SK-N-SH (cell line): ENCODE measurements at regions not wholly inside any gene's neighbourhood (a gene's known extent, or its start where the extent isn't known, plus 50 kb on each side); places are given as distances from the start of the nearest gene placed in this dataset.

Experiments used
- CTCF ChIA-PET: fragments of 300-600, 350-600 bp; formaldehyde crosslinking; extraction: SDS; loops from one replicate; lab custom pipeline; 2021; lab: Yijun Ruan, JAX
- POLR2A ChIA-PET: fragments of 350-600 bp; sonication (Branson Sonifier 250); formaldehyde crosslinking; extraction: SDS; loops from one replicate; lab custom pipeline; 2020; ENCODE audit warnings: antibody characterized with exemption, inconsistent platforms; lab: Yijun Ruan, JAX
- DNase-seq: peaks from one replicate; pipeline ENCODE4 v3.0.0; 2012
- H2AFZ ChIP-seq: fragments of 200-600 bp; sonication (generic); 2 replicates; pipeline ENCODE4 v1.8.1; 2016; ENCODE audit warnings: antibody characterized with exemption, mild to moderate bottlenecking, low read depth
- H3F3A ChIP-seq: fragments of 200-600 bp; sonication (generic); replicated peaks from 2 replicates; pipeline ENCODE3; 2016; ENCODE audit warnings: antibody characterized with exemption, mild to moderate bottlenecking; ENCODE audit not compliant: insufficient read depth
- H3K27ac ChIP-seq, 2 experiments: fragments of 200-500 bp in 1 of 2; fragments of 200-600 bp in 1 of 2; sonication (Bioruptor generic) in 1 of 2; sonication (generic), shearing (Covaris generic) in 1 of 2; 2 replicates each; pipeline versions ENCODE4 v1.5.1 to v1.6.1; 2014 to 2016; ENCODE audit warnings: low read depth in 2 of 2, inconsistent platforms in 1 of 2, low read length in 1 of 2, mild to moderate bottlenecking in 1 of 2, mixed read lengths in 1 of 2
- H3K27me3 ChIP-seq: fragments of 200-600 bp; sonication (generic), shearing (Covaris generic); 2 replicates; pipeline ENCODE4 v1.6.1; 2016; ENCODE audit warnings: mixed run types; ENCODE audit not compliant: insufficient read depth
- H3K36me3 ChIP-seq, 2 experiments: fragments of 200-500 bp in 1 of 2; fragments of 200-600 bp in 1 of 2; sonication (Bioruptor generic) in 1 of 2; sonication (generic) in 1 of 2; replicated peaks in 1 of 2; 2 replicates each; pipeline versions ENCODE3 to v1.5.1; 2014 to 2016; ENCODE audit warnings: low read length in 1 of 2, mild to moderate bottlenecking in 1 of 2; ENCODE audit not compliant: insufficient read depth in 2 of 2, control insufficient read depth in 1 of 2
- H3K4me1 ChIP-seq, 2 experiments: fragments of 200-500 bp in 1 of 2; fragments of 200-600 bp in 1 of 2; sonication (Bioruptor generic) in 1 of 2; sonication (generic), shearing (Covaris generic) in 1 of 2; 2 replicates each; pipeline versions ENCODE4 v1.5.1 to v1.6.1; 2014 to 2016; ENCODE audit warnings: low read depth in 1 of 2, low read length in 1 of 2, mixed run types in 1 of 2; ENCODE audit not compliant: insufficient read depth in 2 of 2, control insufficient read depth in 1 of 2
- H3K4me2 ChIP-seq: fragments of 200-600 bp; sonication (generic), shearing (Covaris generic); 2 replicates; pipeline ENCODE4 v1.6.1; 2017; ENCODE audit warnings: mixed run types
- H3K4me3 ChIP-seq, 2 experiments: fragments of 200-500 bp in 1 of 2; fragments of 200-600 bp in 1 of 2; sonication (Bioruptor generic) in 1 of 2; sonication (generic), shearing (Covaris generic) in 1 of 2; 2 replicates each; pipeline versions ENCODE4 v1.5.1 to v1.8.1; 2014 to 2016; ENCODE audit warnings: low read depth in 2 of 2, inconsistent platforms in 1 of 2, low read length in 1 of 2, mild to moderate bottlenecking in 1 of 2, mixed read lengths in 1 of 2, moderate library complexity in 1 of 2
- H3K79me2 ChIP-seq: fragments of 200-600 bp; sonication (generic); 2 replicates; pipeline ENCODE4 v1.8.1; 2017; ENCODE audit warnings: mild to moderate bottlenecking; ENCODE audit not compliant: insufficient read depth
- H3K9ac ChIP-seq: fragments of 200-600 bp; sonication (generic); 2 replicates; pipeline ENCODE4 v1.6.1; 2017; ENCODE audit warnings: mixed run types
- H3K9me2 ChIP-seq: fragments of 200-600 bp; sonication (generic); 2 replicates; pipeline ENCODE4 v1.6.1; 2017; ENCODE audit warnings: mixed run types
- H3K9me3 ChIP-seq: fragments of 200-600 bp; sonication (generic); 2 replicates; pipeline ENCODE4 v1.6.1; 2017; ENCODE audit warnings: mixed run types, mild to moderate bottlenecking, moderate library complexity
- H4K20me1 ChIP-seq: fragments of 200-600 bp; sonication (generic); 2 replicates; pipeline ENCODE4 v1.6.1; 2017; ENCODE audit warnings: mild to moderate bottlenecking, mixed run types; ENCODE audit not compliant: insufficient read depth
- ELF1 ChIP-seq: IDR thresholded peaks from 2 replicates; pipeline ENCODE4 v1.4.0; 2012
- EP300 ChIP-seq, 2 experiments: IDR thresholded peaks; 2 replicates each; pipeline versions ENCODE4 v1.4.0 to v1.6.1; 2012; ENCODE audit warnings: borderline replicate concordance in 1 of 2, low read depth in 1 of 2, low read length in 1 of 2
- EZH2phosphoT487 ChIP-seq: fragments of 200-600 bp; sonication (generic); IDR thresholded peaks from 2 replicates; pipeline ENCODE4 v1.6.1; 2017; ENCODE audit warnings: low read depth, mixed run types, mild to moderate bottlenecking, antibody characterized with exemption, moderate library complexity, borderline replicate concordance
- FOSL2 ChIP-seq: IDR thresholded peaks from 2 replicates; pipeline ENCODE4 v1.4.0; 2012; ENCODE audit warnings: low read depth, mild to moderate bottlenecking, moderate library complexity, borderline replicate concordance
- FOXJ3 ChIP-seq: sonication (generic); formaldehyde crosslinking; IDR thresholded peaks from 2 replicates; pipeline ENCODE4 v1.5.1; 2020; ENCODE audit warnings: mild to moderate bottlenecking, missing genetic modification reagents
- GABPA ChIP-seq: IDR thresholded peaks from 2 replicates; pipeline ENCODE4 v1.4.0; 2012; ENCODE audit warnings: low read depth, mild to moderate bottlenecking
- GATA2 ChIP-seq: sonication (generic); formaldehyde crosslinking; IDR thresholded peaks from 2 replicates; pipeline ENCODE4 v1.5.0; 2020; ENCODE audit warnings: mild to moderate bottlenecking, missing genetic modification reagents
- MEF2A ChIP-seq: IDR thresholded peaks from 2 replicates; pipeline ENCODE4 v1.4.0; 2012; ENCODE audit warnings: low read depth, borderline replicate concordance
- MXI1 ChIP-seq: IDR thresholded peaks from 2 replicates; pipeline ENCODE4 v1.6.1; 2012; ENCODE audit warnings: mild to moderate bottlenecking, low read depth, low read length, improper control_type of control experiment
- NFIC ChIP-seq: IDR thresholded peaks from 2 replicates; pipeline ENCODE4 v1.4.0; 2012; ENCODE audit warnings: borderline replicate concordance
- NRF1 ChIP-seq: IDR thresholded peaks from 2 replicates; pipeline ENCODE4 v1.6.1; 2012; ENCODE audit warnings: low read depth, mild to moderate bottlenecking, low read length
- POLR2AphosphoS5 ChIP-seq: IDR thresholded peaks from 2 replicates; pipeline ENCODE4 v1.6.1; 2012; ENCODE audit warnings: low read depth, low read length
- RAD21 ChIP-seq: IDR thresholded peaks from 2 replicates; pipeline ENCODE4 v1.6.1; 2012; ENCODE audit warnings: mild to moderate bottlenecking, low read length
- RCOR1 ChIP-seq: fragments of 150-350 bp; IDR thresholded peaks from 2 replicates; pipeline ENCODE4 v1.6.1; 2017; ENCODE audit warnings: antibody characterized with exemption, low read length
- RFX5 ChIP-seq: IDR thresholded peaks from 2 replicates; pipeline ENCODE4 v1.6.1; 2012; ENCODE audit warnings: mild to moderate bottlenecking, improper control_type of control experiment, low read length
- RXRA ChIP-seq: IDR thresholded peaks from 2 replicates; pipeline ENCODE4 v1.4.0; 2012; ENCODE audit warnings: low read depth, mild to moderate bottlenecking, borderline replicate concordance
- SIN3A ChIP-seq: IDR thresholded peaks from 2 replicates; pipeline ENCODE4 v1.6.1; 2012; ENCODE audit warnings: low read depth, mild to moderate bottlenecking, low read length, moderate library complexity, borderline replicate concordance
- SMC3 ChIP-seq: IDR thresholded peaks from 2 replicates; pipeline ENCODE4 v1.6.1; 2012; ENCODE audit warnings: low read depth, low read length, improper control_type of control experiment
- TAF1 ChIP-seq: IDR thresholded peaks from 2 replicates; pipeline ENCODE4 v1.6.1; 2012; ENCODE audit warnings: low read depth, mild to moderate bottlenecking, low read length, moderate library complexity, borderline replicate concordance
- TCF12 ChIP-seq: IDR thresholded peaks from 2 replicates; pipeline ENCODE4 v1.4.0; 2012
- TEAD4 ChIP-seq: IDR thresholded peaks from 2 replicates; pipeline ENCODE4 v1.4.0; 2012; ENCODE audit warnings: mild to moderate bottlenecking, borderline replicate concordance; ENCODE audit not compliant: insufficient read depth
- USF2 ChIP-seq: fragments of 150-350 bp; IDR thresholded peaks from 2 replicates; pipeline ENCODE4 v1.6.1; 2017; ENCODE audit warnings: antibody characterized with exemption, low read length, low read depth, borderline replicate concordance
- YY1 ChIP-seq: IDR thresholded peaks from 2 replicates; pipeline ENCODE4 v1.4.0; 2012; ENCODE audit warnings: low read depth, mild to moderate bottlenecking
- WGBS: methylation state at CpG from one replicate; pipeline ENCODE4 v1.1.6; 2017; ENCODE audit warnings: low lambda C conversion rate; 5-methylcytosine and 5-hydroxymethylcytosine counted together
- TF ChIP-seq, protein P1 (sequence below): IDR thresholded peaks from 2 replicates; pipeline ENCODE4 v1.6.1; 2012; ENCODE audit warnings: mild to moderate bottlenecking, low read depth, low read length, moderate library complexity

- Histone ChIP-seq H3F3A (no peaks in the 10 kb centered on the region), H4K20me1 (no peaks in the 10 kb centered on the region), H3K9me2 (no peaks in the 10 kb centered on the region)
- 84% methylated on average over 7 of the region's 7 CpGs for WGBS
- no peak for DNase-seq
- ChIA-PET POLR2A (no interaction called here), CTCF (interaction anchor here (1.8 kb wide), 1 partner anchor 25 kb away, joined by 4 read pairs; no protein-coding TSS in a partner anchor)
- TF ChIP-seq EZH2phosphoT487 (no peak), TAF1 (no peak), RCOR1 (no peak), POLR2AphosphoS5 (no peak), NRF1 (no peak), FOSL2 (no peak), NFIC (no peak), TCF12 (no peak), GATA2 (CRISPR knock-in tag) (no peak), SIN3A (no peak), RXRA (no peak), EP300 (IDR thresholded peaks at IDR 0.05; ENCODE audit: borderline replicate concordance in 1 of 2, low read depth in 1 of 2, low read length in 1 of 2) (no peak), GABPA (no peak), SMC3 (no peak), TEAD4 (no peak), MXI1 (no peak), USF2 (no peak), MEF2A (no peak)
- TF ChIP-seq, all 33 proteins: peak for 0
- no peaks in the 10 kb centered on the region for H3K4me1 ChIP-seq
- H3K9me3 ChIP-seq, result no peaks in the 10 kb centered on the region
- H3K27me3 ChIP-seq, result no peaks in the 10 kb centered on the region
- H3K36me3 ChIP-seq, result no peaks in the 10 kb centered on the region
- no peak overlapping the region for H3K9ac ChIP-seq
- no peak overlapping the region for H3K4me3 ChIP-seq
- no peaks in the 10 kb centered on the region for H3K79me2 ChIP-seq
- H3K27ac ChIP-seq, result no peak overlapping the region
- no peak overlapping the region for H3K4me2 ChIP-seq
- no peak overlapping the region for H2AFZ ChIP-seq
Observed at GRCh38 chr5:171509467-171509866, 90.0 kb downstream of the FGF18 start.

DNA sequence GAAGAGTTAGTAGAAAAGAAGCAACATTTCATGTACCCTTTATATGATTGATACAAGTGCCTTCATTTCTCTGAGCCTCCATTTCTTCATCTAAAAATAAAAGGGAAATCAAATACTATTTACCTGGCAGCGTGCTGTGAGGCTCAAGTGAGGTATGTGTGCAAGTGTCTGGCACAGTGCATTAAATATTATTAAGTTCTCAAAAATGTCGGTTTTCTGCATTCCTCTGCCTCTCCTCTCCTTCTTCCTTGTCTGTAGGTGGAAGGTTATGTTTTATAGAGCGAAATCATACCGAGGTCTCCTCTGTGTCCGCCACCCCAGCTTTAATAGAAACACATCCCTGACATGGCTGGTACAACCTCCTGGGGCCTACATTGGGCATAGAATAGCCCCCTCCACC, 93.0 kb downstream of the FGF18 start:
- no peaks in the 10 kb centered on the region for H3K4me1 ChIP-seq
- no peak overlapping the region for H3K4me3 ChIP-seq
- no peaks in the 10 kb centered on the region for H3K9me2 ChIP-seq
- WGBS, result 77% methylated on average over 5 of the region's 5 CpGs
- no peak overlapping the region for H2AFZ ChIP-seq
- no peaks in the 10 kb centered on the region for H3K79me2 ChIP-seq
- no peaks in the 10 kb centered on the region for H3K27me3 ChIP-seq
- H3K27ac ChIP-seq, result no peak overlapping the region
- no peaks in the 10 kb centered on the region for H3K9me3 ChIP-seq
- no peaks in the 10 kb centered on the region for H4K20me1 ChIP-seq
- no peak overlapping the region for H3K9ac ChIP-seq
- ChIA-PET POLR2A (no interaction called here), CTCF (no interaction called here)
- H3K4me2 ChIP-seq, result no peak overlapping the region
- TF ChIP-seq SIN3A, result no peak
- no peak for TF ChIP-seq RCOR1
- TF ChIP-seq TCF12, result no peak
- no peak for TF ChIP-seq GATA2 (CRISPR knock-in tag)
- TF ChIP-seq EZH2phosphoT487, result no peak
- no peak for TF ChIP-seq FOXJ3 (CRISPR knock-in tag)
- TF ChIP-seq RFX5, result no peak
- TF ChIP-seq YY1, result no peak
- TF ChIP-seq, protein P1, sequence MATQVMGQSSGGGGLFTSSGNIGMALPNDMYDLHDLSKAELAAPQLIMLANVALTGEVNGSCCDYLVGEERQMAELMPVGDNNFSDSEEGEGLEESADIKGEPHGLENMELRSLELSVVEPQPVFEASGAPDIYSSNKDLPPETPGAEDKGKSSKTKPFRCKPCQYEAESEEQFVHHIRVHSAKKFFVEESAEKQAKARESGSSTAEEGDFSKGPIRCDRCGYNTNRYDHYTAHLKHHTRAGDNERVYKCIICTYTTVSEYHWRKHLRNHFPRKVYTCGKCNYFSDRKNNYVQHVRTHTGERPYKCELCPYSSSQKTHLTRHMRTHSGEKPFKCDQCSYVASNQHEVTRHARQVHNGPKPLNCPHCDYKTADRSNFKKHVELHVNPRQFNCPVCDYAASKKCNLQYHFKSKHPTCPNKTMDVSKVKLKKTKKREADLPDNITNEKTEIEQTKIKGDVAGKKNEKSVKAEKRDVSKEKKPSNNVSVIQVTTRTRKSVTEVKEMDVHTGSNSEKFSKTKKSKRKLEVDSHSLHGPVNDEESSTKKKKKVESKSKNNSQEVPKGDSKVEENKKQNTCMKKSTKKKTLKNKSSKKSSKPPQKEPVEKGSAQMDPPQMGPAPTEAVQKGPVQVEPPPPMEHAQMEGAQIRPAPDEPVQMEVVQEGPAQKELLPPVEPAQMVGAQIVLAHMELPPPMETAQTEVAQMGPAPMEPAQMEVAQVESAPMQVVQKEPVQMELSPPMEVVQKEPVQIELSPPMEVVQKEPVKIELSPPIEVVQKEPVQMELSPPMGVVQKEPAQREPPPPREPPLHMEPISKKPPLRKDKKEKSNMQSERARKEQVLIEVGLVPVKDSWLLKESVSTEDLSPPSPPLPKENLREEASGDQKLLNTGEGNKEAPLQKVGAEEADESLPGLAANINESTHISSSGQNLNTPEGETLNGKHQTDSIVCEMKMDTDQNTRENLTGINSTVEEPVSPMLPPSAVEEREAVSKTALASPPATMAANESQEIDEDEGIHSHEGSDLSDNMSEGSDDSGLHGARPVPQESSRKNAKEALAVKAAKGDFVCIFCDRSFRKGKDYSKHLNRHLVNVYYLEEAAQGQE, result no peak
- TF ChIP-seq SMC3, result no peak
- TF ChIP-seq NFIC, result no peak
- TF ChIP-seq ELF1, result no peak
- no peak for TF ChIP-seq FOSL2
- no peak for TF ChIP-seq TEAD4
- TF ChIP-seq USF2, result no peak
- TF ChIP-seq GABPA, result no peak
- no peak for TF ChIP-seq RAD21
- H3K36me3 ChIP-seq, result no peaks in the 10 kb centered on the region
- H3F3A ChIP-seq, result no peaks in the 10 kb centered on the region
- no peak for DNase-seq
